Activated T-cell treated with anti-CD3 and anti-CD28 coated beads, Interleukin-2, amount 50 U/mL, for 24 hours (primary cell): ENCODE measurements at regions not wholly inside any gene's neighbourhood (a gene's known extent, or its start where the extent isn't known, plus 50 kb on each side); places are given as distances from the start of the nearest gene placed in this dataset.
A peak's percentile ranks its signal among the peaks of the same experiment; 100 is the strongest.
"Not testable (repeated sequence)": the region's sequence is repeated elsewhere in the genome, so short reads cannot be mapped to it uniquely, and the experiment has no call there.

ENCODE experiments used
- DNase-seq: peaks from one replicate; pipeline ENCODE4 v3.0.0-alpha.2; 2020
- H3K27ac Mint-ChIP-seq: 2 replicates; pipeline ENCODE4 v1.8.0; 2020; ENCODE audit warnings: mild to moderate bottlenecking, mixed read lengths
- H3K27me3 Mint-ChIP-seq: 2 replicates; pipeline ENCODE4 v1.8.0; 2020; ENCODE audit warnings: mixed read lengths
- H3K36me3 Mint-ChIP-seq: 2 replicates; pipeline ENCODE4 v1.8.0; 2020; ENCODE audit warnings: low read depth, mixed read lengths
- H3K4me1 Mint-ChIP-seq: 2 replicates; pipeline ENCODE4 v1.8.0; 2020; ENCODE audit warnings: low read depth, mixed read lengths
- H3K4me3 Mint-ChIP-seq: 2 replicates; pipeline ENCODE4 v1.8.0; 2020; ENCODE audit warnings: mild to moderate bottlenecking, moderate library complexity, mixed read lengths
- H3K9me3 Mint-ChIP-seq: 2 replicates; pipeline ENCODE4 v1.8.0; 2020; ENCODE audit warnings: mixed read lengths

DNA sequence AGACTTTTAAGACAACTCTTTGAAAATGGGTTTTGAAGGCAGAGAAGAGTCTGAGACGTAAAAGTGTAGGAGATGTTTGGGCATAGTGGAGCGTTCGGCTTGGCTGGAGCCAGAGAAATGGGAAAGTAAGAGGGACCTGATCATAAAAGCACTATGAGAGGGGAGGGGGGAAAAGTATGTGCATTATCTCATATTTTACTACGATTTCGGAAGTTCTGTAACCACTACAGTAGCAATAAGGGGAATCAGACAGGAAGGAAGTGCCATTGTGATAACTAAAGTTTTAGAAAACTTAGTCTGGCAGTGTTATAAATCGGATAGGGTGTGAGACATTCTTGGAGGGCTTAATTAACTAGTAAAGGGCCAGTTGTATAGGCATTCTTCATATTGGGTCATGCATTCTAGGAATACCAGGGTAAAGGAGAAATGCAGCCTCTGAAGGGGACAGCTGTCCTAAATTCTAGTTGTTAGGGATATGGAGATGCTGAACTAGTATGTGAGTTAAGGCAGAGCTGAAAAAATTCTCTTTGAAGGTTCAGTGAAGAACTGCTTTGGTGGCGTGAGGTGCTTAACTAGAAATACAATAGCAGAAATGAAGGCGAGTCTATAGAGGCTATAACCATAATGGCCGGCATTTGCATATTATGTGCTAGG lies 83.8 kb upstream of the FREM1 start:
- no peak for DNase-seq
- peak overlapping the region; percentile 3 for H3K27ac Mint-ChIP-seq
- H3K4me3 Mint-ChIP-seq = peak overlapping the region; percentile 80
- peaks cover 3% of the 10 kb centered on the region for H3K27me3 Mint-ChIP-seq
- peaks cover 27% of the 10 kb centered on the region for H3K4me1 Mint-ChIP-seq
- no peaks in the 10 kb centered on the region for H3K36me3 Mint-ChIP-seq
- H3K9me3 Mint-ChIP-seq = peaks cover 3% of the 10 kb centered on the region

DNA sequence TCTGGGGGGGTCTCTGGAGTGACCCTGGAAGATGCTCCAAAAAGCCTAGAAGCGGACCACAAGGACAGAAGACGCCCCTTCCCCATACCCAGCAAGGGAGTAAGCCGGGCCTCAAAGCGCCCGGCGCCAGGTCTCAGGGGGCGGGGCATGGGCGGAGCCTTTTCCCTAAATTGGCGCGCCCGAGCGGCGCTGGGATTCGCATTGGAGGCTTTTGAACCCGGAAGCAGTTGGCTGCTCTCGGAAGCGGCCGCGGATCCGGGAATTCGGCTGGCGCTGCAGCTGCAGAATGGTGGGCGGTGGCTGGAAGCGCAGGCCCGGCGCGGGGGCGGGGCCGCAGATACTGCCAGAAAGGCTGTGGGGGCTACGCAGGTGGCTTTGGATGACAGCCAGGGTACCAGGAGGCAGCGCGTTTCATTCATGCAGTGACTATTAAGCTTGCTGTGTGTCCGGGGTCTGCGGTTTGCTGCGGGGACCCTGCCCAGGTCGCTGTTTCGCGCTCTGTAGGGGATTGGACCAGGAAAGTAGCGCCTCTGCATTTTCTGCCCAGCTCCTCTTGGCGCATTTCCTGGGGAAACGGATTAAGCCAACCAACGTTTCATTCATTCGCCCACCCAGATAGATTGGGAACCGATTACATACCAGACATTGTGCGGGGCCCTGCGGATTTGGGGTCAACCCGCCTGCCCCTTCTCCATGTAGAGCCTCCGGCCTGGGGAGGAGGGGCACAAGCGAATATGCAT lies 83.0 kb upstream of the FREM1 start:
- H3K4me3 Mint-ChIP-seq = peak overlapping the region; percentile 80
- H3K27ac Mint-ChIP-seq = peak overlapping the region; percentile 3
- peaks cover 3% of the 10 kb centered on the region for H3K9me3 Mint-ChIP-seq
- H3K4me1 Mint-ChIP-seq = peaks cover 28% of the 10 kb centered on the region
- H3K36me3 Mint-ChIP-seq = no peaks in the 10 kb centered on the region
- DNase-seq = peak; percentile 74
- H3K27me3 Mint-ChIP-seq = peaks cover 3% of the 10 kb centered on the region

DNA sequence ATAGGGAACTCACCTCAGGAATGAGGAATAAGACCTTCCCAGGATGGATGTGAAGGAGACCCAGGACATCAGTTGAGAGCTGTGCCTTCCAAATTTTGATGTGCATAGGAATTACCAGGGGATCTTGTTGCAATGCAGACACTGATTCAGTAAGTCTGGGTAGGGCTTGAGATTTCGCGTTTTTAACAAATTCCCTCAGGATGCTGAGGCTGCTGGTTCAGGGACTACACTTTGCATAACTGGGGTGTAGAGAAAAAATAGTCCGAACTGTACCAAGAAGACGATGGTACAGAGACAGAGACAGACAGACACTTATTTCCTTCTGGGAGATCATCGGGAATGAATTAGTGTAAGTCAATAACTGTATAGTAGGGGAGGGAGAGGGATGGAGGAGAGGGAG lies 82.3 kb upstream of the FREM1 start:
- Mint-ChIP-seq H3K4me1 (peaks cover 34% of the 10 kb centered on the region), H3K36me3 (no peaks in the 10 kb centered on the region), H3K9me3 (peaks cover 3% of the 10 kb centered on the region), H3K27ac (peak overlapping the region; percentile 3), H3K4me3 (peak overlapping the region; percentile 80), H3K27me3 (peaks cover 3% of the 10 kb centered on the region)
- no peak for DNase-seq

DNA sequence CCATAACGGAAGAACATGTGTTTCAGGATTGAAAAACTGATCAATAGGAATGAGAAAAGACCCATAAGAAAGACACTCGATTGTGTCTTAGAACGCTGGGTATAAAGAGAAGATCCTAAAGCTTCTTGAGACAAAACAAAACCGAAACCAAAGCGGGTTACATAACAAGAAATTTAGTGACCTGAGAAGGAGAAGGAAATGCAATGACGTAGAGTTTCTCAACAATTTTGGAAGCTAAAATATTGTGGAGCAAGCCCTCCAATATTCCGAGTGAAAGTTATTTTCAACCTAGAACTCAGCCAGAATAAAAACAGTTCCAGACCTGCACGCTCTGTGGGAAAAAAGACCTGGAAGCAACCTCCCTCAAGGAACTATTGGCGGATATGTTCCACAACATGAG lies 81.9 kb upstream of the FREM1 start:
- Mint-ChIP-seq H3K36me3 (no peaks in the 10 kb centered on the region), H3K27ac (no peak overlapping the region), H3K4me1 (peaks cover 34% of the 10 kb centered on the region), H3K9me3 (peaks cover 3% of the 10 kb centered on the region), H3K27me3 (peaks cover 3% of the 10 kb centered on the region), H3K4me3 (peak overlapping the region; percentile 80)
- DNase-seq = no peak

DNA sequence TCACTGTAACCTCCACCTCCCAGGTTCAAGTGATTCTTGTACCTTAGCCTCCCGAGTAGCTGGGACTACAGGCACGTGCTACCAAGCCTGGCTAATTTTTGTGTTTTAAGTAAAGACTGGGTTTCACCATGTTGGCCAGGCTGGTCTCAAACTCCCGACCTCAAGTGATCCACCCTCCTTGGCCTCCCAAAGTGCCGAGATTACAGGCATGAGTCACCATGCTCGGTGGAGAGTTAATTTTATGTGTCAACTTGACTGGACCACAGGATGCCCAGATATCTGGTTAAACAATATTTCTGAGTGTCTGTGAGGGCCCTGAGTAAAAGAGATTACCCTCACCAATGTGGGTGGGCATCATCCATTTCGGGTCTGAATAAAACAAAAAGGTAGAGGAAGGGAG lies 80.4 kb upstream of the FREM1 start:
- H3K4me3 Mint-ChIP-seq, H3K27me3 Mint-ChIP-seq, H3K27ac Mint-ChIP-seq, H3K9me3 Mint-ChIP-seq, DNase-seq, H3K36me3 Mint-ChIP-seq: not testable (repeated sequence)
- H3K4me1 Mint-ChIP-seq = peaks cover 34% of the 10 kb centered on the region

DNA sequence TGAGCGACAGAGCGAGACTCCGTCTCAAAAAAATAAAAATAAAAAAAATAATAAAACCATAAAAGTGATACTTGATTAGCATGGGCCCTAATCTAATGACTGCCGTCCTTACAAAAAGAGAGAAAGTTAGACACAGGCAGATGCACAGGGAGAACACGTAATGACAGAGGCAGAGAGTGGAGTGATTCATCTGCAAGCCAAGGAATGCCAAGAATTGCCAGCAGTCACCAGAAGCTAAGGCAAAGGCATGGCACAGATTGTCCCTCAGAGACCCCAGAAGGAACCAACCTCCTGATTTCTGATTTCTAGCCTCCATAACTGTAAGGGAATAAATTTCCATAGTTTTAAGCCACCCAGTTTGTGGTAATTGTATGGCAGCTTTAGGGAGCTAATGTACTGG lies 79.6 kb upstream of the FREM1 start:
- no peak overlapping the region for H3K4me3 Mint-ChIP-seq
- DNase-seq = no peak
- H3K9me3 Mint-ChIP-seq = peaks cover 3% of the 10 kb centered on the region
- H3K36me3 Mint-ChIP-seq = no peaks in the 10 kb centered on the region
- H3K27ac Mint-ChIP-seq = no peak overlapping the region
- H3K27me3 Mint-ChIP-seq = peaks cover 3% of the 10 kb centered on the region
- peaks cover 34% of the 10 kb centered on the region for H3K4me1 Mint-ChIP-seq

DNA sequence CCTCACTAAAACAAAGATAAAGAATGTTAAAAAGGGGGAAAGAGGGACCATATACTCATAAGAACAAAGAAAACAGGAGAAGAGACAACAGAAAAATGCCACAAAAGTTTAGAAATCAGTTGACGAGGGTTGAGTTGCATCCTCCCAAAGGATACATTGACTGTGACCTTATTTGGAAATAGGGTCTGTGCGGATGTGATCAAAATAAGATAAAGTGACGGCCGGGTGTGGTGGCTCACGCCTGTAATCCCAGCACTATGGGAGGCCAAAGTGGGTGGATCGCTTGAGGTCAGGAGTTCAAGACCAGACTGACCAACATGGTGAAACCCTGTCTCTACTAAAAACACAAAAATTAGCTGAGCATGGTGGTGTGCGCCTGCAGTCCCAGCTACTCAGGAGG lies 79.1 kb upstream of the FREM1 start:
- not testable (repeated sequence) for H3K27me3 Mint-ChIP-seq, H3K36me3 Mint-ChIP-seq, H3K4me3 Mint-ChIP-seq, DNase-seq, H3K9me3 Mint-ChIP-seq, H3K27ac Mint-ChIP-seq
- peaks cover 29% of the 10 kb centered on the region for H3K4me1 Mint-ChIP-seq

DNA sequence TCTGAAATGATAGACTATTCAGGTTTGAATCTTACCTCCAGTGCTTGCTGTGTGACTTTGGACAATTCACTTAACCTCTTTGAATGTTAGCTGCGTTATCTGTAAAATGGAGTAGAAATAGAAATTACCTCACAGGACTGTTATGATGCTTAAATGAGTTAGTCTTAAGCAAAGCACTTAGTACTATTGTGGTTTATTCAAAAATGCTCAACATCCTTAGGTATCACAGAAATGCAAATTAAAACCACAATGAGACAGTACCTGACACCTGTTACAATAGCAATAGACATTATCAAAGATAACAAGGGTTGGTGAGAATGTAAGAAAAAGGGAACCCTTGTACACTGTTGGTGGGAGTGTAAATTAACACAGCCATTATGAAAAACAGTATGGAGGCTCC lies 77.6 kb upstream of the FREM1 start:
- Mint-ChIP-seq H3K27ac (no peak overlapping the region), H3K9me3 (peaks cover 3% of the 10 kb centered on the region), H3K36me3 (no peaks in the 10 kb centered on the region)

DNA sequence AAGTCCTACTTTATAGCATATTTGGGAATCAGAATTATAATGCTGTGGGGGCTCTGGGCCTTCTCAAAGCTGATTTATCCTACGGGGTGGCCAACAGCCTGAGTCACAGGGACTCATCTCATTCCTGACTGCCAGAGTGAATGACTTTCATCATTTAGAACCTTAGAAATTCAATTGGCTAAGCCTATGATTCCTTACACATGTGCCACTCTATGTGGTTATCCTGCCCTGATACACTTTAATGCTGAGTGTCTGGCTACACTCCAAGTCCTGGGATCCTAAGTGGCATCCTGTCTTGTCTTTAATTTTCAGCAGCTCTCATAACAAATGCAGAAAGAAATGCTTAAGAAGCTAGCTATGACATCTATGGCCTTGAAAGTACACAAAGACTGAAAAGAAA lies 75.2 kb upstream of the FREM1 start:
- DNase-seq = no peak
- H3K9me3 Mint-ChIP-seq = no peaks in the 10 kb centered on the region
- no peaks in the 10 kb centered on the region for H3K27me3 Mint-ChIP-seq
- H3K27ac Mint-ChIP-seq = no peak overlapping the region
- H3K4me3 Mint-ChIP-seq = no peak overlapping the region
- peaks cover 7% of the 10 kb centered on the region for H3K4me1 Mint-ChIP-seq
- no peaks in the 10 kb centered on the region for H3K36me3 Mint-ChIP-seq

More for the DNA sequence above, 77.6 kb upstream of the FREM1 start:
- DNase-seq = no peak
- peaks cover 19% of the 10 kb centered on the region for H3K4me1 Mint-ChIP-seq
- no peak overlapping the region for H3K4me3 Mint-ChIP-seq
- H3K27me3 Mint-ChIP-seq = peaks cover 3% of the 10 kb centered on the region

DNA sequence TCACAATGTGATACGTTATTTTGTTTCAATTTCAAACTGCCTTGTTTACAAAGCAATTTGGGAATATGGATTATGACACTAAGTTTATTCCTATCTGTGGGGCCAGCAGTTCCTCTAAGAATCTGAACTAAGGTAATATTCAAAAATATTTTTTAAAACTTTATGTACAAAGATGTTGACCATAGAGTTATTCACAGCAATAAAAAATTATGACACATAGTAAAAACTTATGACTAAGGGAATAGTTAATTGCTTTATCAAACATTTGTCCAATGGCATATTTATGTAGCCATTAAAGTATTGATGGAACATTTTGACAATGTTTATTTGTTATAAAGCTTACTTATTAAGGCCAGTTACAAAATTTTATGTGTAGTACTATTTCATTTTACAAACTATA lies 73.4 kb upstream of the FREM1 start:
- peaks cover 7% of the 10 kb centered on the region for H3K4me1 Mint-ChIP-seq
- H3K27me3 Mint-ChIP-seq = no peaks in the 10 kb centered on the region
- H3K4me3 Mint-ChIP-seq = no peak overlapping the region
- H3K36me3 Mint-ChIP-seq = no peaks in the 10 kb centered on the region
- DNase-seq = no peak
- no peak overlapping the region for H3K27ac Mint-ChIP-seq
- H3K9me3 Mint-ChIP-seq = no peaks in the 10 kb centered on the region

DNA sequence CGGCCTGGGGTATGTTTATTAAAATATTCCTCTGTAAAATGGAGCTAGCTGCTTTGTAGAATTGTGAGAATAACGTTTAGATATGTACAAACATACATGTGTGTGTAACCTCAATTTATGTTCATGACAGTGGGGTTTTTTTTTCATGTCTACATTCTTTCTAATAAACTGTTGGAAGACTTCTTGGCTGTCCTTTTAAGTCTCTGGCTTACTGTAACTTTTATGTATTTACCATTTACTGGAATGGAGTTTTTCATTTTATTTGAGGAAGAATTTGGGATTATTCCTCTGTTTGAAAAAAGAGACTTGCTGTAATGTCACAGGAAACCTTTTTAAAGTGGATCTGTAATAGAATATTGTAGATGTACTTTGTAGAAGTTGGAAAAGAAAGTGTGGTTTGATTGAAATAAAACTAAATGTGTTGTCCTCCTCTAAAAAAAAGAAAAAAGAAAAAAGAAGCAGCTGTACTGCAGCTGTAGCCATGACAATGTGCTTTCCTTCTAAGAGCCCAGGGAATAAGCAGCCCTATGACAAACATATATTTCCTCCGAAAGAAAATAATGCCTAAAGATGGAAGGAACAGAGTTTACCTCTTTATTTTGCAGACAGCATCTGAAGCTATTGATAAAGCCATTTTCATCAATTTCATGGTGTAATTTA lies 71.2 kb upstream of the FREM1 start:
- Mint-ChIP-seq H3K4me1 (no peaks in the 10 kb centered on the region), H3K27ac (no peak overlapping the region), H3K4me3 (no peak overlapping the region), H3K27me3 (no peaks in the 10 kb centered on the region), H3K36me3 (no peaks in the 10 kb centered on the region), H3K9me3 (no peaks in the 10 kb centered on the region)
- no peak for DNase-seq

DNA sequence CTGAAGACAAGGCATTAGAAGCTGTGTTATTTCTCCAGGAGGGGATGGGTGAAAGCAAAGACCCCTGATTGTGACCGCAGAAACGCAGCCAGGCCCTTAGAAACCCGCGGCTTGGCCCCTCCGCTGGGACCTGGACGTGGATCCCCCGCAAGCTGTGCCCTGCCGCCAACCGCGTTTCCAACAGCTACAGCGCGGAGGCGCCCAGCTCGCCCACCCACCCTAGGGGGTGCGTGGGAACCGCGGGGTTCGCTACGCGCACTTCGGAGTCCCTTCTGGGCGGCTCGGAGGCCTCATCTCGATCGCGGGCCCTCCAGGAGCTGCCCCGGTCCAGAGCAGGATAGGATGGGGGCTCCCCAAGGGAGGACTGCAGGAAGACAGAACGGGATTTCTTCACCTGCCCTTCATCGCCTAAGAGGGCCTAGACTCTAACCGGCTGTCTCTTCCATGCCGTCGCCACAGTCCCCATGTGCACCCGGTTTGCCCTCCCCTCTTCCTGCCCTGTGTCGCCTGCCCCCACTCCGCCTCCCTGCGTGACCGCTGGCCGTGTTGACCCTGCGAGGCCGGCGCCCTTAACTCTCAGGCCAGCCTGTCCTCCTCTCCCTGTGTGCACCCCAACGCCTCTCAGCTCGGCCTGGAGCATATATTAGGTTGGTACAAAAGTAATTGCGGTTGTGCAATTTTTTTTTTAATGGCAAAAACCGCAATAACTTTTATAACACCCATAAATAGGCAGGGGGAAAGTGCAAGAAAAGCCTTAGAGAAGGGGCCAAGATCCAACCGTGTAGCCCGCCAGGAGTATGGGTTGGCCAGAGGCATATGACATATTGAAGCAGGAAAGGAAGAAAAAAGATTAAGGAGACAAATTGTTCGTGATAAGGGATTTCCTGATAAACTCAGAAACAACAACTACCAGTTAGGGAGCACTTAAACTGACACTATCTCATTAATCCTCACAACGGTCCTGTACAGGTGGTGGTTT lies 68.1 kb upstream of the FREM1 start:
- no peak overlapping the region for H3K4me3 Mint-ChIP-seq
- no peak overlapping the region for H3K27ac Mint-ChIP-seq
- DNase-seq = no peak
- H3K4me1 Mint-ChIP-seq = no peaks in the 10 kb centered on the region
- H3K27me3 Mint-ChIP-seq = no peaks in the 10 kb centered on the region
- no peaks in the 10 kb centered on the region for H3K36me3 Mint-ChIP-seq
- no peaks in the 10 kb centered on the region for H3K9me3 Mint-ChIP-seq

DNA sequence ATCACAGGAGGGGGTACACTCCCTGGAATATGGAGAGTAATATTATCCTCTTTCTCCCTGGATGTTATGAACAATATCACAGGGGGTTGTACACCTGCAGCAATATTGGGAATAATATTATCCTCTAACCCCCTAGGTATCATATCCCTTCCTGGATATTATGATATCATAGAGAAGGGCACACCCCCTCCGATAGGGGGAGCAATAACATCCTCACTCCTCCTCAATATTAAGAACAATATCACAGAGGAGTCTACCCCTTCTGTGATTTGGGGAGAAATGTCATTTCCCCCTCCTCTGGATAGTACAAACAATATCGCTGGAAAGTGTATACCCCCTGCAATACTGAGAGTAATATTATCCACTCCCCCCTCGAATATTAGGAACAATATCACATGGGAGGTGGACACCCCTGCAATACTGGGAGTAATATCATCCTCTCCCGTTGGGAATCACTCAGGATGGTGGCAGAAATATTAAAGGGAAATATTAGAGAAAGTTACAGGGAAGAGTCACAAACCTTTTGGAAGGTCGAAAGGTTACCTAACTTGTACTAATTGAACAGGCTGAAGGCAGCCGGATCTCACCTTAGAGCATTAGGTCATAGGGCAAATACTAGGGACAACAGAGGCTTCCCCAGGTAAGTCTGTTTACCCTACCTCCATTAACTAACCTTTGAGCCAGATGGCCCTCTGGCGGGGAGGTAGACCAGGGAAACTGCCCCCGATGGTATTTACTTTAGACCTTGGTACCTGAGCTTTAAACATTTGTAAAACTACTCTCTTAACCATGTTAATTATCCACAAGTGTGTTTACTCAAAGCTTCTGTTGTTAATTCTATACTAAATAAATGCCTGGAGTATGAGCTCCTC lies 57.5 kb upstream of the FREM1 start:
- Mint-ChIP-seq H3K4me1 (no peaks in the 10 kb centered on the region), H3K36me3 (no peaks in the 10 kb centered on the region), H3K27me3 (peaks cover 3% of the 10 kb centered on the region), H3K4me3 (no peak overlapping the region), H3K27ac (no peak overlapping the region), H3K9me3 (peaks cover 3% of the 10 kb centered on the region)
- no peak for DNase-seq
